ENCODE measurements at regions not wholly inside any gene's neighbourhood (a gene's known extent, or its start where the extent isn't known, plus 50 kb on each side); places are given as distances from the start of the nearest gene placed in this dataset.

- H3K4me3 ChIP-seq (ENCODE audit: low read depth, low read length), result no peak overlapping the region
- no peak for DNase-seq (ENCODE audit: low read depth)
- TF ChIP-seq CTCF (IDR thresholded peaks at IDR 0.05; ENCODE audit: insufficient read depth, low read depth, low read length), result no peak
These were observed 368.0 kb upstream of the CDH5 start for GRCh38 chr16:65998443-65998842.

GRCh38 chr16:65994291-65994690 lies 372.2 kb upstream of the CDH5 start:
- H3K4me3 ChIP-seq (ENCODE audit: low read depth, low read length), result no peak overlapping the region
- no peak for TF ChIP-seq CTCF (IDR thresholded peaks at IDR 0.05; ENCODE audit: insufficient read depth, low read depth, low read length)
- DNase-seq (ENCODE audit: low read depth), result no peak

- DNase-seq (ENCODE audit: low read depth), result no peak
- no peak overlapping the region for H3K4me3 ChIP-seq (ENCODE audit: low read depth, low read length)
- no peak for TF ChIP-seq CTCF (IDR thresholded peaks at IDR 0.05; ENCODE audit: insufficient read depth, low read depth, low read length)
These were observed 375.3 kb upstream of the CDH5 start for GRCh38 chr16:65991149-65991701.

- TF ChIP-seq CTCF (IDR thresholded peaks at IDR 0.05; ENCODE audit: insufficient read depth, low read depth, low read length), result no peak
- H3K4me3 ChIP-seq (ENCODE audit: low read depth, low read length), result no peak overlapping the region
- DNase-seq (ENCODE audit: low read depth), result no peak
These were observed 376.5 kb upstream of the CDH5 start for GRCh38 chr16:65989861-65990604.

GRCh38 chr16:65988024-65988595 lies 378.4 kb upstream of the CDH5 start:
- TF ChIP-seq CTCF (IDR thresholded peaks at IDR 0.05; ENCODE audit: insufficient read depth, low read depth, low read length), result no peak
- DNase-seq (ENCODE audit: low read depth), result no peak

GRCh38 chr16:65984296-65984695 lies 382.2 kb upstream of the CDH5 start:
- TF ChIP-seq CTCF (IDR thresholded peaks at IDR 0.05; ENCODE audit: insufficient read depth, low read depth, low read length), result no peak
- H3K4me3 ChIP-seq (ENCODE audit: low read depth, low read length), result no peak overlapping the region
- peak; percentile 11 for DNase-seq (ENCODE audit: low read depth)

More at GRCh38 chr16:65988024-65988595, 378.4 kb upstream of the CDH5 start:
- H3K4me3 ChIP-seq (ENCODE audit: low read depth, low read length), result no peak overlapping the region

All from fibroblast of villous mesenchyme (primary cell).